PC-3 (cell line): ENCODE measurements at regions not wholly inside any gene's neighbourhood (a gene's known extent, or its start where the extent isn't known, plus 50 kb on each side); places are given as distances from the start of the nearest gene placed in this dataset.
"Not testable (repeated sequence)": the region's sequence is repeated elsewhere in the genome, so short reads cannot be mapped to it uniquely, and the experiment has no call there.

Experiments
- CTCF ChIP-seq: fragments of 300-600 bp; sonication (generic); conservative IDR thresholded peaks from 2 replicates; pipeline ENCODE4 v1.5.1; 2017; ENCODE audit warnings: antibody characterized with exemption, low read depth, mild to moderate bottlenecking, low read length
- EZH2 ChIP-seq: fragments of 300-600 bp; sonication (generic); IDR thresholded peaks from one replicate; pipeline ENCODE4 v1.6.1; 2017; ENCODE audit warnings: antibody characterized with exemption, mild to moderate bottlenecking, low read length; ENCODE audit not compliant: unreplicated experiment
- EZH2phosphoT487 ChIP-seq: fragments of 300-600 bp; sonication (generic); IDR thresholded peaks from 2 replicates; pipeline ENCODE4 v1.6.1; 2018; ENCODE audit warnings: mild to moderate bottlenecking, antibody characterized with exemption, low read length, borderline replicate concordance

- TF ChIP-seq EZH2, CTCF, EZH2phosphoT487: not testable (repeated sequence)
Observed at GRCh38 chr10:133785178-133785577, 158.6 kb upstream of the FRG2B start.
